ENCODE measurements at regions not wholly inside any gene's neighbourhood (a gene's known extent, or its start where the extent isn't known, plus 50 kb on each side); places are given as distances from the start of the nearest gene placed in this dataset.

DNA sequence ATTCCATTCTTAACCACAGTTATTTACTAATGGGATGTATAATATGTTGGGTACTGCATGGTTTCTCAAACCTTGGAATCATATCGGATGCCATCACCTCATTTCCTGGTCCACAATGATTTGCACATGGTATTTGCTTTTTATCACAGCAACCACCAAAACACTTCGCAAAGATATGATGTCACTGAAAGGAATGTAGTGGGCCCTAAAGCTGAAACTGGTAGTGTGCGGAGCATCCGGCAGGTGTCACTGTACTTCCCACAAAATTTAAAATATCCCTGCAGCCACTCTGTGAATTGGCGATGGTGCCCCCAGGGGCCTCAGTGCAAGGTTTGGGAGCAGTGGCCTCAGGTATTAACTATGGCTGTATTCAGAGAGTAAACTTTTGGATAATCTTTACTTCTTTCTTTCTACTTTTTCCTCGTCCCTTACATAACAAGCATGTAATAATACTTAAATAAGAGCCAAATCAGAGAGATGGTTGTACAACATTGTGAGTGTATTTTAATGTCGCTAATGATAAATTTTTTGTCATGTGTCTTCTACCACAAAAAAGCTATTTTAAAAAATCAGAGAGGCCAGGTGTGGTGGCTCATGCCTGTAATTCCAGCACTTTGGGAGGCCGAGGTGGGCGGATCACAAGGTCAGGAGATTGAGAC is 66.2 kb downstream of the FAM241B start:
- Histone ChIP-seq H3K27ac (replicated peaks) (no peak overlapping the region), H3K4me3 (replicated peaks; ENCODE audit: insufficient read depth, low read length) (no peak overlapping the region), H3K27me3 (ENCODE audit: insufficient read depth, poor library complexity, severe bottlenecking) (no peaks in the 10 kb centered on the region)
- peak in 1 of 2 experiments; percentile 12 for DNase-seq (ENCODE audit: low read depth in 1 of 2, low spot score in 1 of 2)
- TF ChIP-seq, protein P1, sequence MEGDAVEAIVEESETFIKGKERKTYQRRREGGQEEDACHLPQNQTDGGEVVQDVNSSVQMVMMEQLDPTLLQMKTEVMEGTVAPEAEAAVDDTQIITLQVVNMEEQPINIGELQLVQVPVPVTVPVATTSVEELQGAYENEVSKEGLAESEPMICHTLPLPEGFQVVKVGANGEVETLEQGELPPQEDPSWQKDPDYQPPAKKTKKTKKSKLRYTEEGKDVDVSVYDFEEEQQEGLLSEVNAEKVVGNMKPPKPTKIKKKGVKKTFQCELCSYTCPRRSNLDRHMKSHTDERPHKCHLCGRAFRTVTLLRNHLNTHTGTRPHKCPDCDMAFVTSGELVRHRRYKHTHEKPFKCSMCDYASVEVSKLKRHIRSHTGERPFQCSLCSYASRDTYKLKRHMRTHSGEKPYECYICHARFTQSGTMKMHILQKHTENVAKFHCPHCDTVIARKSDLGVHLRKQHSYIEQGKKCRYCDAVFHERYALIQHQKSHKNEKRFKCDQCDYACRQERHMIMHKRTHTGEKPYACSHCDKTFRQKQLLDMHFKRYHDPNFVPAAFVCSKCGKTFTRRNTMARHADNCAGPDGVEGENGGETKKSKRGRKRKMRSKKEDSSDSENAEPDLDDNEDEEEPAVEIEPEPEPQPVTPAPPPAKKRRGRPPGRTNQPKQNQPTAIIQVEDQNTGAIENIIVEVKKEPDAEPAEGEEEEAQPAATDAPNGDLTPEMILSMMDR (IDR thresholded peaks at IDR 0.05; ENCODE audit: insufficient read depth, low read length) = peak; percentile 58
- TF ChIP-seq SPI1 (IDR thresholded peaks at IDR 0.05; ENCODE audit: borderline replicate concordance, low read depth) (no peak), GABPA (IDR thresholded peaks at IDR 0.05; ENCODE audit: low read depth) (no peak), REST (IDR thresholded peaks at IDR 0.05; ENCODE audit: insufficient replicate concordance, low read depth) (no peak), POLR2AphosphoS5 (IDR thresholded peaks at IDR 0.05; ENCODE audit: low read depth) (no peak)

DNA sequence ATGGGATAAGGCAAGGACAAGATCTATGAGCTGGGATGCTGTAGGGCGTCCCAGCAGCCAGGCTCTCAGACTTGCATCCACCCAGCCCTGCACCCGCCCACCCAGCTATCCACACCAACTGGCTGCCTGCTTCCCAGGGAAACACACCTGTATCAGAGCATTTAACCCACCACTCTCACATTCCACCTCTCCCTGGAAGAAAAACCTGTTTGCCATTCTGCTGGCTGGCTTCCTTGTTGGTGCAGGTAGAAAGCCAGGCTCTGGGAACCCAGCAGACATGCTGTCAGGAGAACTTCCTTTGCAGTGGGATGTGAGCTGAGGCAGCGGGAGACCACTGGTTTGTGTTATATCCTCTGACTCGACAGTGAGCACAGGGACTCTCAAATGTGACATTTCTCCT is 67.0 kb downstream of the FAM241B start:
- DNase-seq (ENCODE audit: low read depth in 1 of 2, low spot score in 1 of 2) = no peak
- TF ChIP-seq POLR2AphosphoS5 (IDR thresholded peaks at IDR 0.05; ENCODE audit: low read depth) (no peak), SPI1 (IDR thresholded peaks at IDR 0.05; ENCODE audit: borderline replicate concordance, low read depth) (no peak), REST (IDR thresholded peaks at IDR 0.05; ENCODE audit: insufficient replicate concordance, low read depth) (no peak), GABPA (IDR thresholded peaks at IDR 0.05; ENCODE audit: low read depth) (no peak)
- TF ChIP-seq, protein P1 (IDR thresholded peaks at IDR 0.05; ENCODE audit: insufficient read depth, low read length) = no peak
- Histone ChIP-seq H3K27ac (replicated peaks) (no peak overlapping the region), H3K4me3 (replicated peaks; ENCODE audit: insufficient read depth, low read length) (no peak overlapping the region), H3K27me3 (ENCODE audit: insufficient read depth, poor library complexity, severe bottlenecking) (no peaks in the 10 kb centered on the region)

DNA sequence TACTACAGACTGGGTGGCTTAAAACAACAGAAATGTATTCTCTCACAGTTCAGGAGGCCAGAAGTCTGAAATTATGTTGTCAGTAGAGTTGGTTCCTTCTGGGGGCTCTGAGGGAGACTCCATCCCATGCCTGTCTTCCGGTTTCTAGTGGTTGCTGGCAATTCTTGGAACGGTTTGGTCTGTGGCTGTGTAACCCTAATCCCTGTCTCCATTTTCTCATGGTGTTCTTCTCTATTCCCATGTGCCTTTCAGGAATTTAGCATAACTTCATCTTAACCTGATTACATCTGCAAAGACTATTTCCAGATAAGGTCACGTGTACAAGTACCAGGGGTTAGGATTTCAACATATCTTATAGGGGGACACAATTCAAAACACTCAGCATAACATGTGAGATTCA is 73.2 kb downstream of the FAM241B start:
- DNase-seq (ENCODE audit: low read depth in 1 of 2, low spot score in 1 of 2) = no peak
- no peak overlapping the region for H3K27ac ChIP-seq (replicated peaks)
- H3K27me3 ChIP-seq (ENCODE audit: insufficient read depth, poor library complexity, severe bottlenecking) = no peaks in the 10 kb centered on the region
- no peak overlapping the region for H3K4me3 ChIP-seq (replicated peaks; ENCODE audit: insufficient read depth, low read length)
- TF ChIP-seq, protein P1 (IDR thresholded peaks at IDR 0.05; ENCODE audit: insufficient read depth, low read length) = no peak
- no peak for TF ChIP-seq POLR2AphosphoS5 (IDR thresholded peaks at IDR 0.05; ENCODE audit: low read depth)
- no peak for TF ChIP-seq SPI1 (IDR thresholded peaks at IDR 0.05; ENCODE audit: borderline replicate concordance, low read depth)
- no peak for TF ChIP-seq GABPA (IDR thresholded peaks at IDR 0.05; ENCODE audit: low read depth)
